ENCODE measurements at regions not wholly inside any gene's neighbourhood (a gene's known extent, or its start where the extent isn't known, plus 50 kb on each side); places are given as distances from the start of the nearest gene placed in this dataset.

DNA sequence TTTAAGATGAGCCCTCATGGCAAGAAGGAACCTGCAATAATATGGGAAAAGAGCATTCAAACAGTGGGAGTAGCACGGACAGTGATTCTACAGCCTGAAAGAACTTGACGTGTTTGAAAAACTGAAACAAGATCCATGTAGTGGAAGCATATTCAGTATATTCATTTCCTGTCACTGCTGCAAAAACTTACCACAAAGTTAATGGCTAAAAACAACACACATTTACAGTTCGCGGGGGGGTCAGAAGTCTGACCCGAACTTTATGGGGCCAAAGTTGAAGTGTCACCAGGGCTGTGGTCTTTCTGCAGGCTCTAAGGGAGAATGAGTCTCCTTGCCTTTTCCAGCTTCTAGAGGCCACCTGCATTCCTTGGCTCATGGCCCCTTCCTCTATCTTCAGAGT, 52.6 kb upstream of the ARX start:
- TF ChIP-seq, protein P1, sequence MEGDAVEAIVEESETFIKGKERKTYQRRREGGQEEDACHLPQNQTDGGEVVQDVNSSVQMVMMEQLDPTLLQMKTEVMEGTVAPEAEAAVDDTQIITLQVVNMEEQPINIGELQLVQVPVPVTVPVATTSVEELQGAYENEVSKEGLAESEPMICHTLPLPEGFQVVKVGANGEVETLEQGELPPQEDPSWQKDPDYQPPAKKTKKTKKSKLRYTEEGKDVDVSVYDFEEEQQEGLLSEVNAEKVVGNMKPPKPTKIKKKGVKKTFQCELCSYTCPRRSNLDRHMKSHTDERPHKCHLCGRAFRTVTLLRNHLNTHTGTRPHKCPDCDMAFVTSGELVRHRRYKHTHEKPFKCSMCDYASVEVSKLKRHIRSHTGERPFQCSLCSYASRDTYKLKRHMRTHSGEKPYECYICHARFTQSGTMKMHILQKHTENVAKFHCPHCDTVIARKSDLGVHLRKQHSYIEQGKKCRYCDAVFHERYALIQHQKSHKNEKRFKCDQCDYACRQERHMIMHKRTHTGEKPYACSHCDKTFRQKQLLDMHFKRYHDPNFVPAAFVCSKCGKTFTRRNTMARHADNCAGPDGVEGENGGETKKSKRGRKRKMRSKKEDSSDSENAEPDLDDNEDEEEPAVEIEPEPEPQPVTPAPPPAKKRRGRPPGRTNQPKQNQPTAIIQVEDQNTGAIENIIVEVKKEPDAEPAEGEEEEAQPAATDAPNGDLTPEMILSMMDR (IDR thresholded peaks at IDR 0.05): no peak
- no peak overlapping the region for H3K4me3 ChIP-seq
- no peak overlapping the region for H3K27ac ChIP-seq
- DNase-seq (ENCODE audit: low spot score): no peak
- H3K36me3 ChIP-seq: no peaks in the 10 kb centered on the region
- H3K4me1 ChIP-seq: no peaks in the 10 kb centered on the region
- H3K9me3 ChIP-seq: peaks cover 0 to 7% of the 10 kb centered on the region in 2 donors
- no peaks in the 10 kb centered on the region for H3K27me3 ChIP-seq

GRCh38 chrX:25067271-25068172, 51.8 kb upstream of the ARX start:
- peaks cover 0 to 7% of the 10 kb centered on the region in 2 donors for H3K9me3 ChIP-seq
- H3K27ac ChIP-seq: no peak overlapping the region
- H3K36me3 ChIP-seq: no peaks in the 10 kb centered on the region
- H3K4me3 ChIP-seq: no peak overlapping the region
- DNase-seq (ENCODE audit: low spot score): no peak
- H3K27me3 ChIP-seq: no peaks in the 10 kb centered on the region
- no peaks in the 10 kb centered on the region for H3K4me1 ChIP-seq
- TF ChIP-seq, protein P1 (IDR thresholded peaks at IDR 0.05): no peak

- no peak overlapping the region for H3K27ac ChIP-seq
- H3K27me3 ChIP-seq: no peaks in the 10 kb centered on the region
- H3K4me3 ChIP-seq: no peak overlapping the region
- no peaks in the 10 kb centered on the region for H3K4me1 ChIP-seq
- peaks cover 0 to 7% of the 10 kb centered on the region in 2 donors for H3K9me3 ChIP-seq
- no peak for DNase-seq (ENCODE audit: low spot score)
- TF ChIP-seq, protein P1 (IDR thresholded peaks at IDR 0.05): no peak
- H3K36me3 ChIP-seq: no peaks in the 10 kb centered on the region
Observed at GRCh38 chrX:25066131-25066530, 50.4 kb upstream of the ARX start.
